K562 (cell line): ENCODE measurements at regions not wholly inside any gene's neighbourhood (a gene's known extent, or its start where the extent isn't known, plus 50 kb on each side); places are given as distances from the start of the nearest gene placed in this dataset.

ENCODE experiments used
- ATAC-seq: fragments of 200-7000 bp; cut with Tn5 transposase; 3 replicates; pipeline ENCODE4 v1.9.1; 2020; ENCODE audit warnings: moderate library complexity
- BruUV-seq: library from RNA; stranded (reverse); fragments of 400-500 nt; replicated peaks from 2 replicates; lab custom pipeline; 2021; lab: Mats Ljungman, UMichigan
- CTCF ChIA-PET: fragments of 300-600 bp; formaldehyde crosslinking; extraction: SDS; loops from one replicate; lab custom pipeline; 2021; ENCODE audit warnings: low intra/inter-chr PET ratio; lab: Yijun Ruan, JAX
- POLR2A ChIA-PET: fragments of 300-600, 350-650 bp; sonication (Branson Sonifier 250); formaldehyde crosslinking; extraction: SDS; loops from one replicate; lab custom pipeline; 2021; ENCODE audit warnings: antibody characterized with exemption, inconsistent platforms; lab: Yijun Ruan, JAX
- DNase-seq, 4 experiments: peaks; one replicate each; pipeline versions ENCODE4 v3.0.0 to v3.0.0-alpha.2; 2011 to 2018; ENCODE audit warnings: low spot score in 3 of 4, mixed read lengths in 3 of 4; ENCODE audit errors: extremely low read depth in 1 of 4
- FAIRE-seq: peaks from 2 replicates; lab custom pipeline; 2011; peaks lifted over from hg19 to GRCh38; lab: Jason Lieb, UNC
- H2AFZ ChIP-seq: 2 replicates; pipeline ENCODE4 v1.6.0; 2011; ENCODE audit warnings: low read depth, low read length, control low read depth, inconsistent platforms
- H3K27ac ChIP-seq: fragments of 200-600 bp; 3 replicates; pipeline ENCODE4 v1.8.0; 2011; ENCODE audit warnings: low read depth, mild to moderate bottlenecking, control low read depth, inconsistent platforms, low read length, moderate library complexity, mixed read lengths; ENCODE audit errors: extremely low read depth
- H3K27me3 ChIP-seq, 2 experiments: fragments of 300-600 bp in 1 of 2; 2 replicates in 1 of 2; 3 replicates in 1 of 2; pipeline versions ENCODE4 v1.6.0 to v1.8.0; 2011; ENCODE audit warnings: inconsistent platforms in 2 of 2, low read length in 2 of 2, mild to moderate bottlenecking in 1 of 2, mixed read lengths in 1 of 2, moderate library complexity in 1 of 2; ENCODE audit not compliant: control insufficient read depth in 2 of 2, insufficient read depth in 2 of 2
- H3K36me3 ChIP-seq: fragments of 300-600 bp; 3 replicates; pipeline ENCODE4 v1.8.0; 2011; ENCODE audit warnings: mild to moderate bottlenecking, low read length, inconsistent platforms; ENCODE audit not compliant: control insufficient read depth, insufficient read depth
- H3K4me1 ChIP-seq, 2 experiments: fragments of 200-600 bp in 1 of 2; replicated peaks in 1 of 2; 2 replicates in 1 of 2; 3 replicates in 1 of 2; pipeline versions ENCODE4 v1.5.1 to v1.8.0; 2011; ENCODE audit warnings: inconsistent platforms in 2 of 2, low read length in 2 of 2, mild to moderate bottlenecking in 1 of 2, mixed read lengths in 1 of 2, moderate library complexity in 1 of 2; ENCODE audit not compliant: control insufficient read depth in 2 of 2, insufficient read depth in 2 of 2
- H3K4me2 ChIP-seq: 2 replicates; pipeline ENCODE4 v1.6.1; 2011; ENCODE audit warnings: low read length, control low read depth, inconsistent platforms, mixed read lengths; ENCODE audit not compliant: insufficient read depth
- H3K4me3 ChIP-seq: fragments of 200-600 bp; sonication (generic), shearing (Covaris generic); 2 replicates; pipeline ENCODE4 v1.5.1; 2016; ENCODE audit warnings: control low read depth, inconsistent platforms
- H3K79me2 ChIP-seq: fragments of 200-600 bp; 3 replicates; pipeline ENCODE4 v1.8.0; 2011; ENCODE audit warnings: low read length, inconsistent platforms; ENCODE audit not compliant: control insufficient read depth, insufficient read depth
- H3K9ac ChIP-seq, 2 experiments: 2 replicates each; pipeline versions ENCODE4 v1.6.0 to v1.6.1; 2011; ENCODE audit warnings: low read depth in 2 of 2, low read length in 2 of 2, control low read depth in 1 of 2, inconsistent platforms in 1 of 2, mild to moderate bottlenecking in 1 of 2, mixed read lengths in 1 of 2; ENCODE audit not compliant: insufficient read depth in 1 of 2
- H3K9me1 ChIP-seq: one replicate; pipeline ENCODE4 v1.6.0; 2011; ENCODE audit warnings: inconsistent platforms, mild to moderate bottlenecking, low read length, moderate library complexity; ENCODE audit not compliant: control insufficient read depth, insufficient read depth
- H3K9me3 ChIP-seq: replicated peaks from 2 replicates; pipeline ENCODE4 v1.5.1; 2011; ENCODE audit warnings: low read depth, low read length, inconsistent platforms; ENCODE audit not compliant: control insufficient read depth, insufficient read depth
- H4K20me1 ChIP-seq: replicated peaks from 2 replicates; pipeline ENCODE4 v1.6.1; 2011; ENCODE audit warnings: low read length, inconsistent platforms, mixed read lengths; ENCODE audit not compliant: control insufficient read depth, insufficient read depth
- BHLHE40 ChIP-seq: IDR thresholded peaks from 2 replicates; pipeline ENCODE4 v1.6.1; 2011; ENCODE audit warnings: low read length, improper control_type of control experiment
- HEY1 ChIP-seq: fragments of 250-450 bp; sonication (Bioruptor Pico); IDR thresholded peaks from 2 replicates; pipeline ENCODE4 v1.5.0; 2020; ENCODE audit warnings: mild to moderate bottlenecking, moderate library complexity, borderline replicate concordance
- NBN ChIP-seq: fragments of 450-650 bp; IDR thresholded peaks from 2 replicates; pipeline ENCODE4 v1.6.1; 2016; ENCODE audit warnings: low read depth, mild to moderate bottlenecking
- PHB ChIP-seq: fragments of 250-450 bp; sonication (Bioruptor Pico); IDR thresholded peaks from 2 replicates; pipeline ENCODE4 v1.5.0; 2021
- WGBS: fragments of 100-300 bp; shearing (Covaris generic); methylation state at CpG from one replicate; pipeline ENCODE4 v1.1.6; 2016; ENCODE audit warnings: low coverage, mixed read lengths; ENCODE audit not compliant: insufficient coverage; ENCODE audit errors: missing lambda C conversion rate; 5-methylcytosine and 5-hydroxymethylcytosine counted together
- in situ Hi-C: fragments of 300-500 bp; cut with MboI; formaldehyde crosslinking; loops from 4 replicates; pipeline ENCODE4 v1.15.0; 2018; ENCODE audit warnings: inconsistent platforms, mixed read lengths
- intact Hi-C: fragments of 100-400 bp; cut with micrococcal nuclease; formaldehyde crosslinking; loops from 2 replicates; pipeline ENCODE4 v1.14.2; 2022
- TF ChIP-seq, protein P1 (sequence below): fragments of 450-650 bp; formaldehyde crosslinking; IDR thresholded peaks from 2 replicates; pipeline ENCODE4 v1.4.0; 2020; ENCODE audit warnings: mild to moderate bottlenecking
- TF ChIP-seq, protein P2 (sequence below), 2 experiments: fragments of 450-650 bp in 1 of 2; sonication (generic) in 1 of 2; formaldehyde crosslinking in 1 of 2; IDR thresholded peaks in 1 of 2; conservative IDR thresholded peaks in 1 of 2; 2 replicates each; pipeline versions ENCODE4 v1.6.1 to v1.8.1; 2016 to 2023; ENCODE audit warnings: mild to moderate bottlenecking in 2 of 2, moderate library complexity in 2 of 2, inconsistent platforms in 1 of 2, missing genetic modification reagents in 1 of 2

DNA sequence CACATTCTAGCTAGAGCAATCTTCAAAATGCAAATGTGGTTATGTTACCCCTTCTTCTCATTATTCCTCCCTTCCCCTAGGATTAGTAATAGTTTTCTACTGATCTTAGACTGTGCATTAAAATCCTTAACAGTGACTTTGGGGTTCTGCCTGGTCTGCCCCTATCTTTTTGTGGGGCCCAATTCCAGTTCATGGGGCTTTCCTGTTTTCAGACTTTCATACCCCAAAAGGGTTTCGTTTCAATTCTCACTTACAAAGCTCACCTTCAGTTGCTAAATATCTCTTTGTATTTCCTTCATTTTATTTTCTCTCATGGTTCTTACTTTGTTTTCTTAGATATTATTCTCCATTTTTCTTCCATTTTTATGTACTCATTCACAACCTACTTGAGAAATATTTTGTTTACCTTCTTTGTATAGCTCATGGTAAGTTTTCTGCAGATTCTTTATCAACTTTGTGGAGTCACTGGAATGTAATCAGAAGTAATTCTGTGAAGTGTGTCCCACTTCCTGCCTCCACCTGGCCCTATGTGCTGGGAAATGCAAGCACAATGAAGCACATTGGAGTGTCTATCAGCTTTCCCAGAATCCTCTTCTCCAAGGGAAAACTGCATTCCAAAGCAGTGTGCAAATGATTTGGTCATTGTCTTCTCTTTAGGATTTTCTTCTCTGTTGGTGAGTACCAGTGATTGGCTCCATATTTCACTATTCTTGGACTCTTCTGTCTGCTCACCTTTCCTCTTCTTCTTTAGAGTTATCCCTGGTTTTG lies 350.2 kb downstream of the ZNF326 start:
- no peak overlapping the region for H3K4me3 ChIP-seq
- no peaks in the 10 kb centered on the region for H3K9me3 ChIP-seq
- H3K27me3 ChIP-seq = no peaks in the 10 kb centered on the region
- no TSS peak for BruUV-seq
- intact Hi-C loops = no loop called here
- H3K4me1 ChIP-seq = no peaks in the 10 kb centered on the region
- no peak for FAIRE-seq
- no peaks in the 10 kb centered on the region for H3K9me1 ChIP-seq
- H3K36me3 ChIP-seq = no peaks in the 10 kb centered on the region
- POLR2A ChIA-PET = interaction anchor here (1.0 to 1.2 kb wide), 2 partner anchors 9 to 14 kb away, joined by 3 read pairs; no protein-coding TSS in a partner anchor
- WGBS = 6% methylated on average over 1 of the region's 1 CpG
- TF ChIP-seq, protein P1, sequence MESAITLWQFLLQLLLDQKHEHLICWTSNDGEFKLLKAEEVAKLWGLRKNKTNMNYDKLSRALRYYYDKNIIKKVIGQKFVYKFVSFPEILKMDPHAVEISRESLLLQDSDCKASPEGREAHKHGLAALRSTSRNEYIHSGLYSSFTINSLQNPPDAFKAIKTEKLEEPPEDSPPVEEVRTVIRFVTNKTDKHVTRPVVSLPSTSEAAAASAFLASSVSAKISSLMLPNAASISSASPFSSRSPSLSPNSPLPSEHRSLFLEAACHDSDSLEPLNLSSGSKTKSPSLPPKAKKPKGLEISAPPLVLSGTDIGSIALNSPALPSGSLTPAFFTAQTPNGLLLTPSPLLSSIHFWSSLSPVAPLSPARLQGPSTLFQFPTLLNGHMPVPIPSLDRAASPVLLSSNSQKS (CRISPR knock-in tag) = no peak
- TF ChIP-seq BHLHE40 (no peak), HEY1 (CRISPR knock-in tag) (no peak), NBN (no peak), PHB (CRISPR knock-in tag) (no peak)
- TF ChIP-seq, protein P2, sequence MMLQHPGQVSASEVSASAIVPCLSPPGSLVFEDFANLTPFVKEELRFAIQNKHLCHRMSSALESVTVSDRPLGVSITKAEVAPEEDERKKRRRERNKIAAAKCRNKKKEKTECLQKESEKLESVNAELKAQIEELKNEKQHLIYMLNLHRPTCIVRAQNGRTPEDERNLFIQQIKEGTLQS (IDR thresholded peaks at IDR 0.05) = no peak
- TF ChIP-seq, protein P2 (CRISPR knock-in tag; conservative IDR thresholded peaks at IDR 0.05) = no peak
- no peak overlapping the region for H3K9ac ChIP-seq
- H3K27ac ChIP-seq = no peak overlapping the region
- DNase-seq = no peak
- CTCF ChIA-PET = interaction anchor here (0.5 kb wide), 1 partner anchor 116 kb away, joined by 3 read pairs; no protein-coding TSS in a partner anchor
- H2AFZ ChIP-seq = no peak overlapping the region
- H3K79me2 ChIP-seq = no peaks in the 10 kb centered on the region
- no peak overlapping the region for H3K4me2 ChIP-seq
- in situ Hi-C loops = no loop called here
- no peak for ATAC-seq
- no peaks in the 10 kb centered on the region for H4K20me1 ChIP-seq
